GM23248 (cell line): ENCODE measurements at regions not wholly inside any gene's neighbourhood (a gene's known extent, or its start where the extent isn't known, plus 50 kb on each side); places are given as distances from the start of the nearest gene placed in this dataset.

Experiments
- DNase-seq: peaks from one replicate; pipeline ENCODE4 v3.0.0-alpha.2; 2015
- H2AFZ ChIP-seq: fragments of 200-600 bp; sonication (generic); 2 replicates; pipeline ENCODE4 v1.6.1; 2016; ENCODE audit warnings: antibody characterized with exemption
- H3F3A ChIP-seq: fragments of 200-600 bp; sonication (generic); 2 replicates; pipeline ENCODE4 v1.6.1; 2016; ENCODE audit warnings: mild to moderate bottlenecking, antibody characterized with exemption, mixed run types; ENCODE audit not compliant: insufficient read depth
- H3K27ac ChIP-seq: fragments of 200-600 bp; sonication (generic); 2 replicates; pipeline ENCODE4 v1.5.1; 2016; ENCODE audit warnings: mild to moderate bottlenecking
- H3K27me3 ChIP-seq: fragments of 200-600 bp; sonication (generic); replicated peaks from 2 replicates; pipeline ENCODE4 v1.6.1; 2016; ENCODE audit warnings: mild to moderate bottlenecking; ENCODE audit not compliant: insufficient read depth
- H3K36me3 ChIP-seq: fragments of 200-600 bp; sonication (generic); 2 replicates; pipeline ENCODE4 v1.6.1; 2016; ENCODE audit warnings: low read depth, mild to moderate bottlenecking
- H3K4me1 ChIP-seq: fragments of 200-600 bp; sonication (generic); 2 replicates; pipeline ENCODE4 v1.6.1; 2016; ENCODE audit warnings: mild to moderate bottlenecking; ENCODE audit not compliant: insufficient read depth
- H3K4me2 ChIP-seq: fragments of 200-600 bp; sonication (generic); one replicate; pipeline ENCODE4 v1.6.1; 2016; ENCODE audit warnings: mild to moderate bottlenecking; ENCODE audit not compliant: unreplicated experiment
- H3K4me3 ChIP-seq: fragments of 200-600 bp; sonication (generic); 2 replicates; pipeline ENCODE4 v1.5.1; 2016; ENCODE audit warnings: mild to moderate bottlenecking
- H3K79me2 ChIP-seq: fragments of 200-600 bp; sonication (generic); 2 replicates; pipeline ENCODE4 v1.6.1; 2016; ENCODE audit warnings: mild to moderate bottlenecking; ENCODE audit not compliant: insufficient read depth
- H3K9ac ChIP-seq: fragments of 200-600 bp; sonication (generic); 2 replicates; pipeline ENCODE4 v1.6.1; 2016; ENCODE audit warnings: mild to moderate bottlenecking
- H3K9me2 ChIP-seq: fragments of 200-600 bp; sonication (generic); 2 replicates; pipeline ENCODE4 v1.6.1; 2016; ENCODE audit warnings: mixed run types, mild to moderate bottlenecking, moderate library complexity; ENCODE audit not compliant: insufficient read depth
- H3K9me3 ChIP-seq: fragments of 200-600 bp; sonication (generic); one replicate; pipeline ENCODE4 v1.6.1; 2017; ENCODE audit warnings: low read depth
- H4K20me1 ChIP-seq: fragments of 200-600 bp; sonication (generic); 2 replicates; pipeline ENCODE4 v1.6.0; 2016; ENCODE audit not compliant: insufficient read depth
- EZH2 ChIP-seq: fragments of 200-600 bp; sonication (generic); IDR thresholded peaks from 2 replicates; pipeline ENCODE4 v1.6.1; 2018; ENCODE audit warnings: antibody characterized with exemption, mild to moderate bottlenecking; ENCODE audit not compliant: insufficient read depth, poor library complexity, severe bottlenecking
- EZH2phosphoT487 ChIP-seq: fragments of 200-600 bp; sonication (generic); IDR thresholded peaks from 2 replicates; pipeline ENCODE4 v1.6.1; 2018; ENCODE audit warnings: antibody characterized with exemption, moderate library complexity, mild to moderate bottlenecking, low read depth; ENCODE audit not compliant: insufficient read depth
- WGBS, 2 experiments: methylation state at CpG; one replicate each; pipeline ENCODE4 v1.1.6; 2015 to 2017; ENCODE audit warnings: low lambda C conversion rate in 2 of 2, low coverage in 1 of 2; ENCODE audit errors: missing lambda C conversion rate in 2 of 2; 5-methylcytosine and 5-hydroxymethylcytosine counted together
- in situ Hi-C: fragments of 300-500 bp; cut with MboI; formaldehyde crosslinking; loops from 2 replicates; pipeline ENCODE4 v1.15.0; 2020

DNA sequence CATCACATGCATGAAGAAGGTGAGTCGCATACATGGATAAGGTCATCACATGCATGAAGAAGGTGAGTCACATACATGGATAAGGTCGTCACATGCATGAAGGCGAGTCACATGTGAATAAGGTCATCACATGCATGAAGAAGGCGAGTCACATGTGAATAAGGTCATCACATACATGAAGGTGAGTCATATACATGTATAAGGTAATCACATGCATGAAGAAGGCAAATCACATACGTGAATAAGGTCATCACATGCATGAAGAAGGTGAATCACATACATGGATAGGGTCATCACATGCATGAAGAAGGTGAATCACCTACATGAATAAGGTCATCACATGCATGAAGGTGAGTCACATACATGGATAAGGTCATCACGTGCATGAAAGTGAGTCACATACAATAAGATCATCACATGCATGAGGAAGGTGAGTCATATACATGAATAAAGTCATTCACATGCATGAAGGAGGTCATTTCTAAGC lies 105.1 kb upstream of the SDK2 start:
- Histone ChIP-seq H2AFZ (no peak overlapping the region), H3K9ac (no peak overlapping the region), H3K9me3 (no peaks in the 10 kb centered on the region), H3K4me3 (no peak overlapping the region), H3K4me2 (no peak overlapping the region), H4K20me1 (no peaks in the 10 kb centered on the region), H3K27me3 (no peaks in the 10 kb centered on the region; the same call in 1 of the 2 replicates), H3F3A (no peaks in the 10 kb centered on the region), H3K9me2 (no peaks in the 10 kb centered on the region), H3K4me1 (no peaks in the 10 kb centered on the region), H3K79me2 (no peaks in the 10 kb centered on the region), H3K36me3 (no peaks in the 10 kb centered on the region), H3K27ac (no peak overlapping the region)
- DNase-seq = peak; percentile 34
- 51 to 56% methylated on average over 6 of the region's 6 CpGs for WGBS, 2 experiments
- in situ Hi-C loops = no loop called here
- TF ChIP-seq EZH2 = no peak
- no peak for TF ChIP-seq EZH2phosphoT487

- H3F3A ChIP-seq = no peaks in the 10 kb centered on the region
- in situ Hi-C loops = no loop called here
- H3K79me2 ChIP-seq = no peaks in the 10 kb centered on the region
- WGBS, 2 experiments = 52 to 55% methylated on average over 16 of the region's 16 CpGs
- no peak overlapping the region for H3K4me3 ChIP-seq
- H3K36me3 ChIP-seq = no peaks in the 10 kb centered on the region
- no peaks in the 10 kb centered on the region for H4K20me1 ChIP-seq
- no peak overlapping the region for H3K4me2 ChIP-seq
- no peaks in the 10 kb centered on the region for H3K9me3 ChIP-seq
- no peaks in the 10 kb centered on the region for H3K4me1 ChIP-seq
- no peak overlapping the region for H3K9ac ChIP-seq
- H3K27me3 ChIP-seq = no peaks in the 10 kb centered on the region; the same call in 1 of the 2 replicates
- no peaks in the 10 kb centered on the region for H3K9me2 ChIP-seq
- no peak for DNase-seq
- TF ChIP-seq EZH2phosphoT487 = no peak
- no peak for TF ChIP-seq EZH2
- no peak overlapping the region for H3K27ac ChIP-seq
- H2AFZ ChIP-seq = no peak overlapping the region
Measured at GRCh38 chr17:73749928-73750605, 105.8 kb upstream of the SDK2 start.

GRCh38 chr17:73750975-73751374 lies 106.7 kb upstream of the SDK2 start:
- Histone ChIP-seq H3K79me2 (no peaks in the 10 kb centered on the region), H3K27ac (no peak overlapping the region), H4K20me1 (no peaks in the 10 kb centered on the region), H3K9me2 (no peaks in the 10 kb centered on the region), H3K9ac (no peak overlapping the region), H3K4me1 (no peaks in the 10 kb centered on the region), H2AFZ (no peak overlapping the region), H3K27me3 (no peaks in the 10 kb centered on the region; the same call in 1 of the 2 replicates), H3F3A (no peaks in the 10 kb centered on the region), H3K4me2 (no peak overlapping the region), H3K9me3 (no peaks in the 10 kb centered on the region), H3K4me3 (no peak overlapping the region), H3K36me3 (no peaks in the 10 kb centered on the region)
- in situ Hi-C loops = no loop called here
- no peak for DNase-seq
- TF ChIP-seq EZH2phosphoT487 = no peak
- WGBS, 2 experiments = 43 to 47% methylated on average over 7 of the region's 7 CpGs

- Histone ChIP-seq H3K4me2 (no peak overlapping the region), H2AFZ (no peak overlapping the region), H3K27me3 (no peaks in the 10 kb centered on the region), H3K4me3 (no peak overlapping the region), H3K4me1 (no peaks in the 10 kb centered on the region), H3K79me2 (no peaks in the 10 kb centered on the region), H3K27ac (no peak overlapping the region), H4K20me1 (no peaks in the 10 kb centered on the region), H3K9me2 (no peaks in the 10 kb centered on the region), H3K9me3 (no peaks in the 10 kb centered on the region), H3F3A (no peaks in the 10 kb centered on the region), H3K36me3 (no peaks in the 10 kb centered on the region), H3K9ac (no peak overlapping the region)
- 64 to 68% methylated on average over 14 of the region's 14 CpGs for WGBS, 2 experiments
- in situ Hi-C loops = no loop called here
- no peak for TF ChIP-seq EZH2phosphoT487
- TF ChIP-seq EZH2 = no peak
- DNase-seq = no peak
Measured at GRCh38 chr17:73753751-73754496, 109.7 kb upstream of the SDK2 start.
